ENCODE measurements at regions not wholly inside any gene's neighbourhood (a gene's known extent, or its start where the extent isn't known, plus 50 kb on each side); places are given as distances from the start of the nearest gene placed in this dataset.

- H3K9me3 Mint-ChIP-seq = no peaks in the 10 kb centered on the region
- DNase-seq (no peak), ATAC-seq (ENCODE audit: low read depth) (no peak)
- no peaks in the 10 kb centered on the region for H3K4me1 Mint-ChIP-seq
- H3K36me3 Mint-ChIP-seq (ENCODE audit: low read depth) = no peaks in the 10 kb centered on the region
- intact Hi-C loops (cut with micrococcal nuclease) = no loop called here
- no peak overlapping the region for H3K4me3 Mint-ChIP-seq
- H3K27ac Mint-ChIP-seq = no peak overlapping the region
- peaks cover 7% of the 10 kb centered on the region for H3K27me3 Mint-ChIP-seq
- CTCF ChIA-PET = no interaction called here
- POLR2A ChIA-PET = no interaction called here
- TF ChIP-seq CTCF (IDR thresholded peaks at IDR 0.05) = no peak
Observed at GRCh38 chr9:119701651-119702050, 332.4 kb upstream of the BRINP1 start.

- intact Hi-C loops (cut with micrococcal nuclease) = no loop called here
Observed at GRCh38 chr9:119698535-119698934, 329.3 kb upstream of the BRINP1 start.

DNA sequence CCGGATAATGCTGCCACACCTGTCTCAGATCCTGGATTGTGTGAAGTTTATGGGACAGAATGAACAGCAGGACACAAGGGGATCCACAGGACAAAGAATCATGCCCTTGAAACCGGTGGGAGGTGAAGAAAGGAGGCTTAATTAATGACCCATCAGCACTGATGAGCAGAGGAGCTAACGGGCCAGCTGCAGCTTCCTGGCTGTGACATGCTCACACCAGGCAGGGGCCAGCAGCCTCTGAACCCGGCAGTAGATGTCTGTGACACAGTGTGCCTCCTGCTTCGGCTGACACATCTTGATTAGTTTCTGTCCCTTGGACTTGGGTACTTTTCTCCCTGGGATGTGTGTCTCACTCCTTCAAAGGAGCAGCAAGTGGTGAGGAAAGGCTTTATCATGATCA is 328.8 kb upstream of the BRINP1 start:
- intact Hi-C loops (cut with micrococcal nuclease) = no loop called here
- Mint-ChIP-seq H3K9me3 (no peaks in the 10 kb centered on the region), H3K4me3 (no peak overlapping the region), H3K36me3 (ENCODE audit: low read depth) (no peaks in the 10 kb centered on the region), H3K27me3 (peaks cover 7% of the 10 kb centered on the region), H3K27ac (no peak overlapping the region), H3K4me1 (no peaks in the 10 kb centered on the region)
- TF ChIP-seq CTCF (IDR thresholded peaks at IDR 0.05) = no peak
- no peak for DNase-seq
- CTCF ChIA-PET = no interaction called here
- POLR2A ChIA-PET = no interaction called here
- no peak for ATAC-seq (ENCODE audit: low read depth)

More at GRCh38 chr9:119698535-119698934, 329.3 kb upstream of the BRINP1 start:
- H3K4me3 Mint-ChIP-seq = no peak overlapping the region
- peaks cover 7% of the 10 kb centered on the region for H3K27me3 Mint-ChIP-seq
- DNase-seq = no peak
- no peak overlapping the region for H3K27ac Mint-ChIP-seq
- ChIA-PET CTCF (no interaction called here), POLR2A (no interaction called here)
- no peaks in the 10 kb centered on the region for H3K4me1 Mint-ChIP-seq
- H3K36me3 Mint-ChIP-seq (ENCODE audit: low read depth) = no peaks in the 10 kb centered on the region
- TF ChIP-seq CTCF (IDR thresholded peaks at IDR 0.05) = no peak
- no peak for ATAC-seq (ENCODE audit: low read depth)
- H3K9me3 Mint-ChIP-seq = no peaks in the 10 kb centered on the region

GRCh38 chr9:119689879-119690278 is 320.6 kb upstream of the BRINP1 start:
- no peaks in the 10 kb centered on the region for H3K4me1 Mint-ChIP-seq
- POLR2A ChIA-PET = no interaction called here
- H3K36me3 Mint-ChIP-seq (ENCODE audit: low read depth) = no peaks in the 10 kb centered on the region
- DNase-seq (no peak), ATAC-seq (ENCODE audit: low read depth) (no peak)
- intact Hi-C loops (cut with micrococcal nuclease) = no loop called here
- H3K27me3 Mint-ChIP-seq = no peaks in the 10 kb centered on the region
- no peak overlapping the region for H3K27ac Mint-ChIP-seq
- H3K4me3 Mint-ChIP-seq = no peak overlapping the region
- CTCF ChIA-PET = no interaction called here
- no peaks in the 10 kb centered on the region for H3K9me3 Mint-ChIP-seq
- no peak for TF ChIP-seq CTCF (IDR thresholded peaks at IDR 0.05)

GRCh38 chr9:119688547-119688946 is 319.3 kb upstream of the BRINP1 start:
- ATAC-seq (ENCODE audit: low read depth) = no peak
- no peak for TF ChIP-seq CTCF (IDR thresholded peaks at IDR 0.05)
- intact Hi-C loops (cut with micrococcal nuclease) = no loop called here
- no peaks in the 10 kb centered on the region for H3K9me3 Mint-ChIP-seq
- H3K36me3 Mint-ChIP-seq (ENCODE audit: low read depth) = no peaks in the 10 kb centered on the region
- no peak overlapping the region for H3K4me3 Mint-ChIP-seq
- ChIA-PET POLR2A (no interaction called here), CTCF (no interaction called here)
- DNase-seq = no peak
- no peaks in the 10 kb centered on the region for H3K4me1 Mint-ChIP-seq
- no peak overlapping the region for H3K27ac Mint-ChIP-seq
- no peaks in the 10 kb centered on the region for H3K27me3 Mint-ChIP-seq

All from activated B cell treated with CpG ODN at 0.5 μM for 24 hours (primary cell).